ENCODE measurements at regions not wholly inside any gene's neighbourhood (a gene's known extent, or its start where the extent isn't known, plus 50 kb on each side); places are given as distances from the start of the nearest gene placed in this dataset.

- no CpG with 5 or more reads among the region's 2 CpGs for WGBS, 2 experiments (ENCODE audit: insufficient coverage in 2 of 2)
- H3K4me1 ChIP-seq (ENCODE audit: control insufficient read depth, insufficient read depth, low read length, poor library complexity, severe bottlenecking) = no peaks in the 10 kb centered on the region
- H3K36me3 ChIP-seq (ENCODE audit: control insufficient read depth, insufficient read depth, low read length) = no peaks in the 10 kb centered on the region
- H3K27ac ChIP-seq (ENCODE audit: low read depth, low read length, severe bottlenecking) = no peak overlapping the region
- no peaks in the 10 kb centered on the region for H3K9me3 ChIP-seq (ENCODE audit: control insufficient read depth, low read length)
- no peak overlapping the region for H3K4me3 ChIP-seq (ENCODE audit: extremely low read depth, insufficient read depth, low read length, poor library complexity, severe bottlenecking)
These were observed 258.5 kb downstream of the OMA1 start for GRCh38 chr1:58287894-58288623.

DNA sequence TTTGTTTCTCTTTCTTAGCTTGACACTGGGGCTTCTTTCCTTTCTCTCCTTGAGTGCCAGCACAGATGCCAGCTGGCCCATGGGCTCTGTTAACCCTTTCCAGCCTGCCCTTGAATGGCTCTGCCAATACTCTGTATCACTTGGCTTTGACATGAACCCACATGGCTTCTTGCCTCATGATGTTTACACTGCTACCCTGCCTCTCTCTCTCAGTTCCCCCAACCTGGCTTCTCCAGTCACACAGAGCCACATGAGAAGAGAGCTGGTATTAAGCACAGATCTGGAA is 262.4 kb downstream of the OMA1 start:
- no peak overlapping the region for H3K27ac ChIP-seq (ENCODE audit: low read depth, low read length, severe bottlenecking)
- no peaks in the 10 kb centered on the region for H3K4me1 ChIP-seq (ENCODE audit: control insufficient read depth, insufficient read depth, low read length, poor library complexity, severe bottlenecking)
- H3K9me3 ChIP-seq (ENCODE audit: control insufficient read depth, low read length) = no peaks in the 10 kb centered on the region
- H3K36me3 ChIP-seq (ENCODE audit: control insufficient read depth, insufficient read depth, low read length) = no peaks in the 10 kb centered on the region
- H3K4me3 ChIP-seq (ENCODE audit: extremely low read depth, insufficient read depth, low read length, poor library complexity, severe bottlenecking) = no peak overlapping the region

DNA sequence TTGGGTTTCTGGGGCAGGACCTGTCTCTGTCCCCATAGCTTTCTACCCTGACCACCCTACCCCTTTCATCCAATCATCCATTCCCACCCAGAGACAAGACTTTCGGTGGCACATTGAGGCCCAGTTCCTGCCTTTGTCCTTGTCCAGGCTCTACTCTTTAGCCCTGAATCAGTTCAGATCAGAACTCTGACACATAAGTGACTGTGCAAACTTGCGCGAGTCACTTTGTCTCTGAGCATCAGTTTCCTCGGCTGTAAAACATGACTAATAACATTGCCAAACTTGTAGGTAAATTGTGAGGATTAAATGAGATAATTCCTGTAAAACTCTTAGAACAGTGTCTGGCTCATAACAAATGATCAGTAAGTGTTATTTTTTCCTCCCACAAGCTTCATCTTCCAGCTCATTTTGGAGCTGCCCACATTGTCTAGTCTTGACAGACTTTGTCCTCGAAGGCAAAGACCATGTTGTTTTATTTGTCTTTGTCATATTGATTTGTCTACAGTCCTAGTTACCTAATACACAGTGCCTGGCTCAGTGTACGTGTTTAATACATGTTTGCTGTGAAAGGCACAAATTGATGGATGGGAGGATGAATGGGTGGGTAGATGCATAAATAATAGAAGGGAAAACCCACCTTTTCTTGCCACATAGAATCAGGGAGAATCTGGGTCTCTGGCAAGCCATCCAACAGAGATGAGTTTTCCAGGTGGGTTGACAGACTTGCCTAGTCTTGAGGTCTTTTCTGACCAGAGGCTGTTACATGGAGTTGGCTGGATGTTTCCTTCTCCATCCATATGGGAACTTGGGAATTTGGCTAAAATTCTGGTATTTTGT is 262.9 kb downstream of the OMA1 start:
- Histone ChIP-seq H3K4me3 (ENCODE audit: extremely low read depth, insufficient read depth, low read length, poor library complexity, severe bottlenecking) (no peak overlapping the region), H3K36me3 (ENCODE audit: control insufficient read depth, insufficient read depth, low read length) (no peaks in the 10 kb centered on the region), H3K9me3 (ENCODE audit: control insufficient read depth, low read length) (no peaks in the 10 kb centered on the region), H3K27ac (ENCODE audit: low read depth, low read length, severe bottlenecking) (no peak overlapping the region), H3K4me1 (ENCODE audit: control insufficient read depth, insufficient read depth, low read length, poor library complexity, severe bottlenecking) (no peaks in the 10 kb centered on the region)
- 95 to 100% methylated on average over 1 to 4 of the region's 6 CpGs for WGBS, 2 experiments (ENCODE audit: insufficient coverage in 2 of 2)

GRCh38 chr1:58282623-58283387 is 263.7 kb downstream of the OMA1 start:
- Histone ChIP-seq H3K27ac (ENCODE audit: low read depth, low read length, severe bottlenecking) (no peak overlapping the region), H3K4me1 (ENCODE audit: control insufficient read depth, insufficient read depth, low read length, poor library complexity, severe bottlenecking) (no peaks in the 10 kb centered on the region), H3K4me3 (ENCODE audit: extremely low read depth, insufficient read depth, low read length, poor library complexity, severe bottlenecking) (no peak overlapping the region), H3K36me3 (ENCODE audit: control insufficient read depth, insufficient read depth, low read length) (no peaks in the 10 kb centered on the region), H3K9me3 (ENCODE audit: control insufficient read depth, low read length) (no peaks in the 10 kb centered on the region)
- WGBS, 2 experiments (ENCODE audit: insufficient coverage in 2 of 2) = 78% methylated on average over 3 of the region's 7 CpGs; no CpG with 5 or more reads in 1 of the 2 experiments

- Histone ChIP-seq H3K9me3 (ENCODE audit: control insufficient read depth, low read length) (no peaks in the 10 kb centered on the region), H3K27ac (ENCODE audit: low read depth, low read length, severe bottlenecking) (no peak overlapping the region), H3K4me1 (ENCODE audit: control insufficient read depth, insufficient read depth, low read length, poor library complexity, severe bottlenecking) (no peaks in the 10 kb centered on the region), H3K4me3 (ENCODE audit: extremely low read depth, insufficient read depth, low read length, poor library complexity, severe bottlenecking) (no peak overlapping the region), H3K36me3 (ENCODE audit: control insufficient read depth, insufficient read depth, low read length) (no peaks in the 10 kb centered on the region)
- 83 to 87% methylated on average over 2 of the region's 3 CpGs for WGBS, 2 experiments (ENCODE audit: insufficient coverage in 2 of 2)
These were observed 280.3 kb downstream of the OMA1 start for GRCh38 chr1:58266242-58266641.

GRCh38 chr1:58264462-58264861 is 282.1 kb downstream of the OMA1 start:
- H3K4me1 ChIP-seq (ENCODE audit: control insufficient read depth, insufficient read depth, low read length, poor library complexity, severe bottlenecking) = no peaks in the 10 kb centered on the region
- no peaks in the 10 kb centered on the region for H3K9me3 ChIP-seq (ENCODE audit: control insufficient read depth, low read length)
- no CpG with 5 or more reads among the region's 2 CpGs for WGBS, 2 experiments (ENCODE audit: insufficient coverage in 2 of 2)
- no peak overlapping the region for H3K27ac ChIP-seq (ENCODE audit: low read depth, low read length, severe bottlenecking)
- H3K36me3 ChIP-seq (ENCODE audit: control insufficient read depth, insufficient read depth, low read length) = no peaks in the 10 kb centered on the region
- H3K4me3 ChIP-seq (ENCODE audit: extremely low read depth, insufficient read depth, low read length, poor library complexity, severe bottlenecking) = no peak overlapping the region

DNA sequence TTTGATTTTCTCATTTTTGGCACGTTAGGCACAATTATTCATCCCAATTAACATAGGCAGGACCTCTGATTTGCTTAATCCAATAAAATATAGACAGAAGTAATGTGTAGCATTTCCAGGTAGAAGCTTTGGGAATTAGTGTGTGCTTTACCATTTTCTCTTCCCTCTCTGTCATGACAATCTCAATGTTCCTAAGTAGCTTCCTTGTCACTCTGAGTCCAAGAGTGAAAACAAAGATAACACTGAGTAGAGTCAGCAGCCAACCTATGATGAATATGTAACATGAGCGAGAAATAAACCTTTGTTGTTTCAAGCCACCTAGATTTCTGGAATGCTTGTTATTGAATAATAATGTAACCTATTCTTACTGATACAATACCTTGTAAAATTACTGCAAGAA is 283.8 kb downstream of the OMA1 start:
- no peaks in the 10 kb centered on the region for H3K9me3 ChIP-seq (ENCODE audit: control insufficient read depth, low read length)
- H3K4me3 ChIP-seq (ENCODE audit: extremely low read depth, insufficient read depth, low read length, poor library complexity, severe bottlenecking) = no peak overlapping the region
- no peaks in the 10 kb centered on the region for H3K4me1 ChIP-seq (ENCODE audit: control insufficient read depth, insufficient read depth, low read length, poor library complexity, severe bottlenecking)
- no peak overlapping the region for H3K27ac ChIP-seq (ENCODE audit: low read depth, low read length, severe bottlenecking)
- H3K36me3 ChIP-seq (ENCODE audit: control insufficient read depth, insufficient read depth, low read length) = no peaks in the 10 kb centered on the region
- no CpG with 5 or more reads among the region's 2 CpGs for WGBS, 2 experiments (ENCODE audit: insufficient coverage in 2 of 2)

- H3K4me1 ChIP-seq (ENCODE audit: control insufficient read depth, insufficient read depth, low read length, poor library complexity, severe bottlenecking) = no peaks in the 10 kb centered on the region
- no peak overlapping the region for H3K4me3 ChIP-seq (ENCODE audit: extremely low read depth, insufficient read depth, low read length, poor library complexity, severe bottlenecking)
- H3K9me3 ChIP-seq (ENCODE audit: control insufficient read depth, low read length) = no peaks in the 10 kb centered on the region
- 78 to 83% methylated on average over 7 to 10 of the region's 10 CpGs for WGBS, 2 experiments (ENCODE audit: insufficient coverage in 2 of 2)
- H3K27ac ChIP-seq (ENCODE audit: low read depth, low read length, severe bottlenecking) = no peak overlapping the region
- no peaks in the 10 kb centered on the region for H3K36me3 ChIP-seq (ENCODE audit: control insufficient read depth, insufficient read depth, low read length)
These were observed 288.4 kb downstream of the OMA1 start for GRCh38 chr1:58258082-58258481.

DNA sequence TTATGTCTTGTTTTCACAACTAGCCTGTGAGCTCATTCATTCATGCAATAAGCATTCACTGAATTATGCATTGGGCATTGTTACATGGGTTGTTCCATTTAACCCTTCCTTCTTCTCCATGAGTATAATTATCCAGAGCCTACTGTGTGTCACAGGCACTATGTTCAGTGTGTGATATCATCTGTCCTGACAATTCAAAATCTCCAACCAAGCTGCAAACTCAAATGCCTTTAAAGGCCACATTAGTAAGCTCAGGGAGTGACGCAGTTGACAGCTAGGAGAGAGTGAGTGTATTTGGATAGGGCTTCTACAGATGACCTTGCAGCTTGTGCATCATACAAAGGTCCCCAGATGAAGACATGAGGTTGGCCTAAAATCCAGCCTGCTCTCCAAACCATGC is 289.5 kb downstream of the OMA1 start:
- no peaks in the 10 kb centered on the region for H3K4me1 ChIP-seq (ENCODE audit: control insufficient read depth, insufficient read depth, low read length, poor library complexity, severe bottlenecking)
- WGBS, 2 experiments (ENCODE audit: insufficient coverage in 2 of 2) = 100% methylated on average over 1 of the region's 1 CpG; no CpG with 5 or more reads in 1 of the 2 experiments
- H3K27ac ChIP-seq (ENCODE audit: low read depth, low read length, severe bottlenecking) = no peak overlapping the region
- H3K4me3 ChIP-seq (ENCODE audit: extremely low read depth, insufficient read depth, low read length, poor library complexity, severe bottlenecking) = no peak overlapping the region
- H3K9me3 ChIP-seq (ENCODE audit: control insufficient read depth, low read length) = no peaks in the 10 kb centered on the region
- H3K36me3 ChIP-seq (ENCODE audit: control insufficient read depth, insufficient read depth, low read length) = no peaks in the 10 kb centered on the region

DNA sequence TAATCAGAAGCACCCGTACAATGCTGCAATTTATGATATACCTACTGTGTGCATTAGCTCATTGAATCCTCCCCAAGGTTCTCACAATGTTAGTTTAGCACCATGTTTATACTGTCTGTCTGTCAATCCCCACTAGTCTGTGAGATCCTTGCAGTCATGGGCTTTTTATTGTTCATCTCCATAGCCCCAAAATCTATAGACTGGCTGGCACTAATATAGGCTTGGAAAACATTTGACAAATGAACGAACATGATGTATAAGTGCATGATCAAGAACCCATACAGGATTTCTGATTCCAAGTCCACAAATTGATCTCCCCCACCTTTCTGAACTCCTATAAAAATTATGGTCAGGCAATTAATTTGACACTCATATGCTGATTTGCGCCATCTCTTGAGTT is 290.0 kb downstream of the OMA1 start:
- Histone ChIP-seq H3K4me3 (ENCODE audit: extremely low read depth, insufficient read depth, low read length, poor library complexity, severe bottlenecking) (no peak overlapping the region), H3K36me3 (ENCODE audit: control insufficient read depth, insufficient read depth, low read length) (no peaks in the 10 kb centered on the region), H3K4me1 (ENCODE audit: control insufficient read depth, insufficient read depth, low read length, poor library complexity, severe bottlenecking) (no peaks in the 10 kb centered on the region), H3K9me3 (ENCODE audit: control insufficient read depth, low read length) (no peaks in the 10 kb centered on the region), H3K27ac (ENCODE audit: low read depth, low read length, severe bottlenecking) (no peak overlapping the region)
- 90% methylated on average over 2 of the region's 3 CpGs; no CpG with 5 or more reads in 1 of the 2 experiments for WGBS, 2 experiments (ENCODE audit: insufficient coverage in 2 of 2)
